GM12878 (cell line): ENCODE measurements at regions not wholly inside any gene's neighbourhood (a gene's known extent, or its start where the extent isn't known, plus 50 kb on each side); places are given as distances from the start of the nearest gene placed in this dataset.

Experiments
- ATAC-seq: fragments of 200-7000 bp; cut with Tn5 transposase; 3 replicates; pipeline ENCODE4 v1.9.1; 2020; ENCODE audit warnings: mild to moderate bottlenecking, moderate library complexity
- BruUV-seq: library from RNA; stranded (reverse); fragments of 400-500 nt; replicated peaks from 2 replicates; lab custom pipeline; 2021; lab: Mats Ljungman, UMichigan
- CTCF ChIA-PET: fragments of 300-600 bp; sonication (Branson Sonifier 250); formaldehyde crosslinking; extraction: SDS; loops from one replicate; lab custom pipeline; 2021; ENCODE audit warnings: inconsistent platforms; lab: Yijun Ruan, JAX
- POLR2A ChIA-PET: fragments of 350-600 bp; formaldehyde crosslinking; extraction: SDS; loops from one replicate; lab custom pipeline; 2021; ENCODE audit warnings: inconsistent platforms; lab: Charles Lee
- RAD21 ChIA-PET: fragments of 300-600 bp; sonication (Branson Sonifier 250); formaldehyde crosslinking; loops from one replicate; lab custom pipeline; 2023; ENCODE audit warnings: antibody characterized with exemption; ENCODE audit not compliant: unreplicated experiment; lab: Charles Lee
- SMC1A ChIA-PET: fragments of 300-600 bp; sonication (Branson Sonifier 250); formaldehyde crosslinking; loops from one replicate; lab custom pipeline; 2023; ENCODE audit not compliant: unreplicated experiment, uncharacterized antibody; lab: Charles Lee
- DNase-seq: peaks from one replicate; pipeline ENCODE4 v3.0.0-alpha.2; 2011; ENCODE audit warnings: low read depth, low spot score
- FAIRE-seq: peaks from 3 replicates; lab custom pipeline; 2011; peaks lifted over from hg19 to GRCh38; lab: Jason Lieb, UNC
- H2AFZ ChIP-seq: 2 replicates; pipeline ENCODE4 v1.6.0; 2011; ENCODE audit warnings: low read depth, low read length, control low read depth; ENCODE audit not compliant: control insufficient read depth
- H3K27ac ChIP-seq: 2 replicates; pipeline ENCODE4 v1.5.1; 2011; ENCODE audit warnings: control low read depth; ENCODE audit not compliant: control insufficient read depth, insufficient read depth
- H3K27me3 ChIP-seq, 2 experiments: replicated peaks in 1 of 2; 2 replicates each; pipeline versions ENCODE4 v1.6.0 to v1.6.1; 2011; ENCODE audit warnings: low read length in 1 of 2; ENCODE audit not compliant: control insufficient read depth in 2 of 2, insufficient read depth in 2 of 2
- H3K36me3 ChIP-seq, 2 experiments: 2 replicates each; pipeline ENCODE4 v1.5.1; 2011; ENCODE audit warnings: low read length in 1 of 2; ENCODE audit not compliant: control insufficient read depth in 2 of 2, insufficient read depth in 2 of 2
- H3K4me1 ChIP-seq: 2 replicates; pipeline ENCODE4 v1.6.1; 2011; ENCODE audit warnings: mild to moderate bottlenecking, low read length, moderate library complexity, mixed read lengths; ENCODE audit not compliant: control insufficient read depth, insufficient read depth
- H3K4me2 ChIP-seq: 2 replicates; pipeline ENCODE4 v1.6.0; 2011; ENCODE audit warnings: control low read depth; ENCODE audit not compliant: control insufficient read depth, insufficient read depth
- H3K4me3 ChIP-seq: fragments of 200-600 bp; sonication (generic); 2 replicates; pipeline ENCODE4 v1.5.1; 2016
- H3K79me2 ChIP-seq: 2 replicates; pipeline ENCODE4 v1.6.0; 2011; ENCODE audit warnings: low read length; ENCODE audit not compliant: control insufficient read depth, insufficient read depth
- H3K9ac ChIP-seq: 2 replicates; pipeline ENCODE4 v1.8.0; 2011; ENCODE audit warnings: low read length, control low read depth, mixed read lengths; ENCODE audit not compliant: control insufficient read depth, insufficient read depth
- H3K9me3 ChIP-seq: replicated peaks from 3 replicates; pipeline ENCODE4 v1.5.1; 2011; ENCODE audit warnings: mild to moderate bottlenecking, low read length; ENCODE audit not compliant: control insufficient read depth, insufficient read depth
- H4K20me1 ChIP-seq: 2 replicates; pipeline ENCODE4 v1.6.0; 2011; ENCODE audit not compliant: control insufficient read depth, insufficient read depth
- ASH2L ChIP-seq: fragments of 300-600, 200-600 bp; sonication (generic); IDR thresholded peaks from 2 replicates; pipeline ENCODE4 v1.6.1; 2017; ENCODE audit warnings: low read depth, mild to moderate bottlenecking, borderline replicate concordance
- CBFB ChIP-seq: IDR thresholded peaks from 2 replicates; pipeline ENCODE4 v1.6.1; 2016; ENCODE audit warnings: antibody characterized with exemption, low read depth
- CHD4 ChIP-seq: fragments of 200-600 bp; sonication (generic); IDR thresholded peaks from 2 replicates; pipeline ENCODE4 v1.6.1; 2016; ENCODE audit warnings: mild to moderate bottlenecking
- HCFC1 ChIP-seq: fragments of 150-350 bp; IDR thresholded peaks from 2 replicates; pipeline ENCODE4 v1.6.1; 2014; ENCODE audit warnings: low read length
- MEF2B ChIP-seq: fragments of 450-650 bp; IDR thresholded peaks from 2 replicates; pipeline ENCODE4 v1.6.1; 2018; ENCODE audit warnings: mild to moderate bottlenecking, moderate library complexity; ENCODE audit not compliant: partially characterized antibody, poor library complexity, severe bottlenecking
- NR2C1 ChIP-seq: fragments of 450-650 bp; IDR thresholded peaks from 2 replicates; pipeline ENCODE4 v1.6.1; 2017; ENCODE audit warnings: antibody characterized with exemption, mild to moderate bottlenecking, moderate library complexity
- NR2C2 ChIP-seq: IDR thresholded peaks from 2 replicates; pipeline ENCODE4 v1.6.1; 2011; ENCODE audit warnings: borderline replicate concordance, low read depth; ENCODE audit not compliant: control insufficient read depth, insufficient read length
- SMAD1 ChIP-seq: fragments of 450-650 bp; IDR thresholded peaks from 2 replicates; pipeline ENCODE4 v1.6.1; 2018; ENCODE audit warnings: mild to moderate bottlenecking, low read depth; ENCODE audit not compliant: partially characterized antibody
- STAT3 ChIP-seq: IDR thresholded peaks from 2 replicates; pipeline ENCODE4 v1.6.1; 2011; ENCODE audit warnings: low read depth, low read length, improper control_type of control experiment
- ZZZ3 ChIP-seq: IDR thresholded peaks from 2 replicates; pipeline ENCODE4 v1.6.1; 2011; ENCODE audit warnings: low read depth; ENCODE audit not compliant: control insufficient read depth, insufficient read length
- WGBS: methylation state at CpG from one replicate; pipeline ENCODE4 v1.1.6; 2016; ENCODE audit warnings: low lambda C conversion rate; ENCODE audit not compliant: insufficient replicate concordance, insufficient coverage; ENCODE audit errors: missing lambda C conversion rate; 5-methylcytosine and 5-hydroxymethylcytosine counted together
- in situ Hi-C: fragments of 300-500 bp; cut with MboI; formaldehyde crosslinking; loops from 9 replicates; pipeline ENCODE4 v1.14.3; 2018; ENCODE audit warnings: mixed read lengths
- intact Hi-C: fragments of 100-400 bp; cut with micrococcal nuclease; formaldehyde crosslinking; loops from one replicate; pipeline ENCODE4 v1.14.2; 2022; ENCODE audit not compliant: unreplicated experiment
- TF ChIP-seq, protein P1 (sequence below): fragments of 450-650 bp; IDR thresholded peaks from 2 replicates; pipeline ENCODE4 v1.6.1; 2018; ENCODE audit warnings: borderline replicate concordance, mild to moderate bottlenecking; ENCODE audit not compliant: partially characterized antibody
- TF ChIP-seq, protein P2 (sequence below): fragments of 450-650 bp; IDR thresholded peaks from 2 replicates; pipeline ENCODE4 v1.6.1; 2016; ENCODE audit warnings: mild to moderate bottlenecking
- TF ChIP-seq, protein P3 (sequence below): fragments of 150-350 bp; IDR thresholded peaks from 2 replicates; pipeline ENCODE4 v1.6.1; 2016; ENCODE audit warnings: low read depth, low read length

DNA sequence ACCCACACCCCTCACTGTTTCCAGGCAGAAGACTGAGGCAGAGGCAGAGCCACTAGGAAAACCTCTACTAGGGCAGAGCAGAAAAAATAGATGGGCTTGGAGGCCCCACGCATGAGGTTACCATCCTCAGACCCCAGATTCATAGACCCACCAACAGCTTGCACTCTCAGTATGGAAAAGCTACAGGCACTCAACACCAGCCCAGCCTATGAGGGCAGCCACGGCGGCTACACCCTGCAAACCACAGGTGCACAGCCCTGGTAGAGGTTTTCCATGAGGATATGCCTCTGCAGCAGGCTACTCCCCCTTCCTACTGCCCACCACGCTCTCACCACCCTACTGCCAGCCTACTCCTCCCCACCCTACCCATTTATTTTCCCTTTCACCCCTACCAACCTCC lies 235.1 kb downstream of the CWH43 start:
- ATAC-seq = no peak
- CTCF ChIA-PET = no interaction called here
- H3K27me3 ChIP-seq = no peaks in the 10 kb centered on the region
- TF ChIP-seq, protein P1, sequence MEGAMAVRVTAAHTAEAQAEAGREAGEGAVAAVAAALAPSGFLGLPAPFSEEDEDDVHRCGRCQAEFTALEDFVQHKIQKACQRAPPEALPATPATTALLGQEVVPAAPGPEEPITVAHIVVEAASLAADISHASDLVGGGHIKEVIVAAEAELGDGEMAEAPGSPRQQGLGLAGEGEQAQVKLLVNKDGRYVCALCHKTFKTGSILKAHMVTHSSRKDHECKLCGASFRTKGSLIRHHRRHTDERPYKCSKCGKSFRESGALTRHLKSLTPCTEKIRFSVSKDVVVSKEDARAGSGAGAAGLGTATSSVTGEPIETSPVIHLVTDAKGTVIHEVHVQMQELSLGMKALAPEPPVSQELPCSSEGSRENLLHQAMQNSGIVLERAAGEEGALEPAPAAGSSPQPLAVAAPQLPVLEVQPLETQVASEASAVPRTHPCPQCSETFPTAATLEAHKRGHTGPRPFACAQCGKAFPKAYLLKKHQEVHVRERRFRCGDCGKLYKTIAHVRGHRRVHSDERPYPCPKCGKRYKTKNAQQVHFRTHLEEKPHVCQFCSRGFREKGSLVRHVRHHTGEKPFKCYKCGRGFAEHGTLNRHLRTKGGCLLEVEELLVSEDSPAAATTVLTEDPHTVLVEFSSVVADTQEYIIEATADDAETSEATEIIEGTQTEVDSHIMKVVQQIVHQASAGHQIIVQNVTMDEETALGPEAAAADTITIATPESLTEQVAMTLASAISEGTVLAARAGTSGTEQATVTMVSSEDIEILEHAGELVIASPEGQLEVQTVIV = no peak
- TF ChIP-seq ASH2L (no peak), ZZZ3 (no peak), CHD4 (no peak), HCFC1 (no peak), NR2C1 (no peak), CBFB (no peak), STAT3 (no peak), NR2C2 (no peak), SMAD1 (no peak), MEF2B (no peak)
- TF ChIP-seq, protein P2, sequence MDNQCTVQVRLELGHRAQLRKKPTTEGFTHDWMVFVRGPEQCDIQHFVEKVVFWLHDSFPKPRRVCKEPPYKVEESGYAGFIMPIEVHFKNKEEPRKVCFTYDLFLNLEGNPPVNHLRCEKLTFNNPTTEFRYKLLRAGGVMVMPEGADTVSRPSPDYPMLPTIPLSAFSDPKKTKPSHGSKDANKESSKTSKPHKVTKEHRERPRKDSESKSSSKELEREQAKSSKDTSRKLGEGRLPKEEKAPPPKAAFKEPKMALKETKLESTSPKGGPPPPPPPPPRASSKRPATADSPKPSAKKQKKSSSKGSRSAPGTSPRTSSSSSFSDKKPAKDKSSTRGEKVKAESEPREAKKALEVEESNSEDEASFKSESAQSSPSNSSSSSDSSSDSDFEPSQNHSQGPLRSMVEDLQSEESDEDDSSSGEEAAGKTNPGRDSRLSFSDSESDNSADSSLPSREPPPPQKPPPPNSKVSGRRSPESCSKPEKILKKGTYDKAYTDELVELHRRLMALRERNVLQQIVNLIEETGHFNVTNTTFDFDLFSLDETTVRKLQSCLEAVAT = no peak
- TF ChIP-seq, protein P3, sequence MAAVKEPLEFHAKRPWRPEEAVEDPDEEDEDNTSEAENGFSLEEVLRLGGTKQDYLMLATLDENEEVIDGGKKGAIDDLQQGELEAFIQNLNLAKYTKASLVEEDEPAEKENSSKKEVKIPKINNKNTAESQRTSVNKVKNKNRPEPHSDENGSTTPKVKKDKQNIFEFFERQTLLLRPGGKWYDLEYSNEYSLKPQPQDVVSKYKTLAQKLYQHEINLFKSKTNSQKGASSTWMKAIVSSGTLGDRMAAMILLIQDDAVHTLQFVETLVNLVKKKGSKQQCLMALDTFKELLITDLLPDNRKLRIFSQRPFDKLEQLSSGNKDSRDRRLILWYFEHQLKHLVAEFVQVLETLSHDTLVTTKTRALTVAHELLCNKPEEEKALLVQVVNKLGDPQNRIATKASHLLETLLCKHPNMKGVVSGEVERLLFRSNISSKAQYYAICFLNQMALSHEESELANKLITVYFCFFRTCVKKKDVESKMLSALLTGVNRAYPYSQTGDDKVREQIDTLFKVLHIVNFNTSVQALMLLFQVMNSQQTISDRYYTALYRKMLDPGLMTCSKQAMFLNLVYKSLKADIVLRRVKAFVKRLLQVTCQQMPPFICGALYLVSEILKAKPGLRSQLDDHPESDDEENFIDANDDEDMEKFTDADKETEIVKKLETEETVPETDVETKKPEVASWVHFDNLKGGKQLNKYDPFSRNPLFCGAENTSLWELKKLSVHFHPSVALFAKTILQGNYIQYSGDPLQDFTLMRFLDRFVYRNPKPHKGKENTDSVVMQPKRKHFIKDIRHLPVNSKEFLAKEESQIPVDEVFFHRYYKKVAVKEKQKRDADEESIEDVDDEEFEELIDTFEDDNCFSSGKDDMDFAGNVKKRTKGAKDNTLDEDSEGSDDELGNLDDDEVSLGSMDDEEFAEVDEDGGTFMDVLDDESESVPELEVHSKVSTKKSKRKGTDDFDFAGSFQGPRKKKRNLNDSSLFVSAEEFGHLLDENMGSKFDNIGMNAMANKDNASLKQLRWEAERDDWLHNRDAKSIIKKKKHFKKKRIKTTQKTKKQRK = no peak
- TF ChIP-seq, all 136 proteins: peak for 0
- no peak overlapping the region for H3K4me2 ChIP-seq
- H2AFZ ChIP-seq = no peak overlapping the region
- no peaks in the 10 kb centered on the region for H3K36me3 ChIP-seq
- no peak overlapping the region for H3K9ac ChIP-seq
- 6% methylated on average over 4 of the region's 4 CpGs for WGBS
- no peaks in the 10 kb centered on the region for H3K4me1 ChIP-seq
- in situ Hi-C loops = no loop called here
- BruUV-seq = no TSS peak
- FAIRE-seq (no peak), DNase-seq (no peak)
- no peak overlapping the region for H3K4me3 ChIP-seq
- ChIA-PET SMC1A (no interaction called here), POLR2A (no interaction called here), RAD21 (no interaction called here)
- intact Hi-C loops = no loop called here
- no peaks in the 10 kb centered on the region for H4K20me1 ChIP-seq
- H3K79me2 ChIP-seq = no peaks in the 10 kb centered on the region
- H3K27ac ChIP-seq = no peak overlapping the region
- H3K9me3 ChIP-seq = no peaks in the 10 kb centered on the region; the same call in 2 of the 3 replicates
